Right lobe of liver (tissue), 6 donors: ENCODE measurements at regions not wholly inside any gene's neighbourhood (a gene's known extent, or its start where the extent isn't known, plus 50 kb on each side); places are given as distances from the start of the nearest gene placed in this dataset.

ENCODE experiments used
- ATAC-seq, 4 donors: fragments of 200-7000 bp; cut with Tn5 transposase; one replicate each; pipeline ENCODE4 v1.9.1; 2020; ENCODE audit warnings: mild to moderate bottlenecking in 4 of 4, moderate library complexity in 4 of 4
- DNase-seq, 3 donors: peaks; one replicate each; pipeline ENCODE4 v3.0.0-alpha.2; 2020
- H3K27ac ChIP-seq, 3 donors: fragments of 200-600 bp; one replicate each; pipeline ENCODE4 v1.8.0; 2022
- H3K27me3 ChIP-seq, 2 donors: fragments of 200-600 bp; one replicate each; pipeline ENCODE4 v1.8.0; 2022
- H3K36me3 ChIP-seq, 4 donors: fragments of 200-600 bp; sonication (generic) in 1 of 4; one replicate each; pipeline versions ENCODE4 v1.5.1 to v1.8.0; 2017 to 2022; ENCODE audit warnings: control low read depth in 1 of 4
- H3K4me1 ChIP-seq, 4 donors: fragments of 200-600 bp; sonication (generic) in 1 of 4; one replicate each; pipeline versions ENCODE4 v1.5.1 to v1.8.0; 2017 to 2022; ENCODE audit warnings: control low read depth in 1 of 4
- H3K4me3 ChIP-seq, 3 donors: fragments of 200-600 bp; one replicate each; pipeline ENCODE4 v1.8.0; 2022
- H3K9me3 ChIP-seq, 4 donors: fragments of 200-600 bp; sonication (generic) in 1 of 4; one replicate each; pipeline versions ENCODE4 v1.5.1 to v1.8.0; 2017 to 2022; ENCODE audit warnings: control low read depth in 1 of 4
- CTCF ChIP-seq, 4 donors: fragments of 200-600 bp in 3 of 4; fragments of 450-650 bp in 1 of 4; IDR thresholded peaks; one replicate each; pipeline versions ENCODE4 v1.5.1 to v1.8.0; 2016 to 2022; ENCODE audit warnings: antibody characterized with exemption in 4 of 4, mild to moderate bottlenecking in 2 of 4
- POLR2A ChIP-seq: fragments of 450-650 bp; IDR thresholded peaks from one replicate; pipeline ENCODE4 v1.6.1; 2017; ENCODE audit warnings: antibody characterized with exemption, mild to moderate bottlenecking
- WGBS: methylation state at CpG from one replicate; pipeline ENCODE4 v1.1.6; 2018; ENCODE audit warnings: low coverage, low lambda C conversion rate; ENCODE audit not compliant: insufficient coverage; ENCODE audit errors: missing lambda C conversion rate; 5-methylcytosine and 5-hydroxymethylcytosine counted together
- intact Hi-C, 2 donors: fragments of 100-400 bp; cut with DNase I; formaldehyde crosslinking; loops; one replicate each; pipeline versions ENCODE4 v1.11.2 to v1.14.1; 2022
- donor health status: DM: no; HTN: yes; CAD: no.
- donor health status: DM: no; HTN: no; CAD: no.
- donor health status: DM: no; HTN: no; CAD: no.
- donor health status: DM: no; HTN: yes; CAD: no.
- donor health status: DM: no; HTN: yes; CAD: no.

- 0% methylated on average over 1 of the region's 1 CpG for WGBS
Observed at GRCh38 chr6:4308364-4308763, 173.0 kb upstream of the ECI2 start.

GRCh38 chr6:4304927-4305455, 169.6 kb upstream of the ECI2 start:
- no peaks in the 10 kb centered on the region for H3K27me3 ChIP-seq
- DNase-seq (no peak), ATAC-seq (no peak)
- intact Hi-C loops: no loop called here
- H3K9me3 ChIP-seq: no peaks in the 10 kb centered on the region
- no peak overlapping the region for H3K27ac ChIP-seq
- no peaks in the 10 kb centered on the region for H3K36me3 ChIP-seq
- H3K4me1 ChIP-seq: no peaks in the 10 kb centered on the region
- no peak for TF ChIP-seq CTCF (IDR thresholded peaks at IDR 0.05)
- TF ChIP-seq POLR2A: no peak
- no peak overlapping the region for H3K4me3 ChIP-seq

More at GRCh38 chr6:4308364-4308763, 173.0 kb upstream of the ECI2 start:
- Histone ChIP-seq H3K27me3 (no peaks in the 10 kb centered on the region), H3K4me3 (no peak overlapping the region), H3K27ac (no peak overlapping the region), H3K9me3 (no peaks in the 10 kb centered on the region), H3K36me3 (no peaks in the 10 kb centered on the region), H3K4me1 (no peaks in the 10 kb centered on the region)
- ATAC-seq (no peak), DNase-seq (no peak)
- no peak for TF ChIP-seq POLR2A
- no peak for TF ChIP-seq CTCF (IDR thresholded peaks at IDR 0.05)
- intact Hi-C loops: no loop called here

GRCh38 chr6:4303638-4304037, 168.3 kb upstream of the ECI2 start:
- DNase-seq (no peak), ATAC-seq (peak in 1 of 4 donors; percentile 18)
- H3K9me3 ChIP-seq: no peaks in the 10 kb centered on the region
- H3K36me3 ChIP-seq: no peaks in the 10 kb centered on the region
- no peaks in the 10 kb centered on the region for H3K27me3 ChIP-seq
- H3K4me1 ChIP-seq: no peaks in the 10 kb centered on the region
- TF ChIP-seq CTCF (IDR thresholded peaks at IDR 0.05) (no peak), POLR2A (no peak)
- H3K27ac ChIP-seq: no peak overlapping the region
- 38% methylated on average over 1 of the region's 1 CpG for WGBS
- intact Hi-C loops: no loop called here
- no peak overlapping the region for H3K4me3 ChIP-seq

- no CpG with 5 or more reads among the region's 2 CpGs for WGBS
- intact Hi-C loops: no loop called here
- DNase-seq: no peak
- H3K9me3 ChIP-seq: no peaks in the 10 kb centered on the region
- H3K4me1 ChIP-seq: no peaks in the 10 kb centered on the region
- no peak for ATAC-seq
- no peak overlapping the region for H3K27ac ChIP-seq
- no peaks in the 10 kb centered on the region for H3K27me3 ChIP-seq
- no peak overlapping the region for H3K4me3 ChIP-seq
- no peak for TF ChIP-seq CTCF (IDR thresholded peaks at IDR 0.05)
- TF ChIP-seq POLR2A: no peak
- H3K36me3 ChIP-seq: no peaks in the 10 kb centered on the region
Observed at GRCh38 chr6:4302524-4302923, 167.1 kb upstream of the ECI2 start.

- H3K4me1 ChIP-seq: no peaks in the 10 kb centered on the region
- ATAC-seq (peak in 1 of 4 donors; percentile 17), DNase-seq (no peak)
- H3K27ac ChIP-seq: no peak overlapping the region
- WGBS: 34% methylated on average over 2 of the region's 2 CpGs
- no peaks in the 10 kb centered on the region for H3K36me3 ChIP-seq
- H3K4me3 ChIP-seq: no peak overlapping the region
- intact Hi-C loops: no loop called here
- no peaks in the 10 kb centered on the region for H3K27me3 ChIP-seq
- no peaks in the 10 kb centered on the region for H3K9me3 ChIP-seq
- TF ChIP-seq POLR2A: no peak
- no peak for TF ChIP-seq CTCF (IDR thresholded peaks at IDR 0.05)
Observed at GRCh38 chr6:4301871-4302270, 166.5 kb upstream of the ECI2 start.
